KOPT-K1 (cell line): ENCODE measurements at regions not wholly inside any gene's neighbourhood (a gene's known extent, or its start where the extent isn't known, plus 50 kb on each side); places are given as distances from the start of the nearest gene placed in this dataset.

Experiments used
- H3K27ac ChIP-seq: fragments of 200-600 bp; sonication (generic); 2 replicates; pipeline ENCODE4 v1.5.1; 2016; ENCODE audit warnings: antibody characterized with exemption, mild to moderate bottlenecking, low read depth, low read length; ENCODE audit not compliant: poor library complexity, severe bottlenecking
- H3K36me3 ChIP-seq: fragments of 200-600 bp; sonication (generic); 2 replicates; pipeline ENCODE4 v1.5.1; 2017; ENCODE audit warnings: antibody characterized with exemption, mild to moderate bottlenecking, low read length, moderate library complexity; ENCODE audit not compliant: insufficient read depth
- H3K9me3 ChIP-seq: fragments of 200-600 bp; sonication (generic); 2 replicates; pipeline ENCODE4 v1.5.1; 2017; ENCODE audit warnings: antibody characterized with exemption, low read length, mild to moderate bottlenecking; ENCODE audit not compliant: insufficient read depth, poor library complexity, severe bottlenecking

- Histone ChIP-seq H3K27ac (no peak overlapping the region), H3K9me3 (no peaks in the 10 kb centered on the region), H3K36me3 (no peaks in the 10 kb centered on the region)
Measured at GRCh38 chr12:130043685-130044406, 118.4 kb upstream of the FZD10 start.

- no peak overlapping the region for H3K27ac ChIP-seq
- no peaks in the 10 kb centered on the region for H3K9me3 ChIP-seq
- H3K36me3 ChIP-seq: no peaks in the 10 kb centered on the region
Measured at GRCh38 chr12:130044991-130045621, 117.2 kb upstream of the FZD10 start.

- Histone ChIP-seq H3K27ac (no peak overlapping the region), H3K36me3 (no peaks in the 10 kb centered on the region), H3K9me3 (no peaks in the 10 kb centered on the region)
Measured at GRCh38 chr12:130049666-130050065, 112.6 kb upstream of the FZD10 start.

- Histone ChIP-seq H3K36me3 (no peaks in the 10 kb centered on the region), H3K27ac (no peak overlapping the region), H3K9me3 (no peaks in the 10 kb centered on the region)
Measured at GRCh38 chr12:130051900-130052299, 110.4 kb upstream of the FZD10 start.

- H3K27ac ChIP-seq: no peak overlapping the region
- no peaks in the 10 kb centered on the region for H3K36me3 ChIP-seq
- H3K9me3 ChIP-seq: no peaks in the 10 kb centered on the region
Measured at GRCh38 chr12:130053651-130054069, 108.6 kb upstream of the FZD10 start.

- H3K36me3 ChIP-seq: no peaks in the 10 kb centered on the region
- H3K27ac ChIP-seq: no peak overlapping the region
- H3K9me3 ChIP-seq: no peaks in the 10 kb centered on the region
Measured at GRCh38 chr12:130054803-130055202, 107.5 kb upstream of the FZD10 start.

GRCh38 chr12:130058926-130059472 lies 103.3 kb upstream of the FZD10 start:
- Histone ChIP-seq H3K9me3 (peaks cover 22% of the 10 kb centered on the region), H3K36me3 (no peaks in the 10 kb centered on the region), H3K27ac (no peak overlapping the region)

- Histone ChIP-seq H3K9me3 (peaks cover 22% of the 10 kb centered on the region), H3K27ac (no peak overlapping the region), H3K36me3 (no peaks in the 10 kb centered on the region)
Measured at GRCh38 chr12:130063866-130064265, 98.4 kb upstream of the FZD10 start.

GRCh38 chr12:130064999-130065398 lies 97.3 kb upstream of the FZD10 start:
- Histone ChIP-seq H3K9me3 (peaks cover 22% of the 10 kb centered on the region), H3K27ac (no peak overlapping the region), H3K36me3 (no peaks in the 10 kb centered on the region)

GRCh38 chr12:130066742-130067141 lies 95.5 kb upstream of the FZD10 start:
- H3K27ac ChIP-seq: no peak overlapping the region
- peaks cover 13% of the 10 kb centered on the region for H3K9me3 ChIP-seq
- no peaks in the 10 kb centered on the region for H3K36me3 ChIP-seq

- no peaks in the 10 kb centered on the region for H3K36me3 ChIP-seq
- no peaks in the 10 kb centered on the region for H3K9me3 ChIP-seq
- H3K27ac ChIP-seq: no peak overlapping the region
Measured at GRCh38 chr12:130068741-130069140, 93.5 kb upstream of the FZD10 start.

GRCh38 chr12:130070126-130070611 lies 92.1 kb upstream of the FZD10 start:
- no peaks in the 10 kb centered on the region for H3K36me3 ChIP-seq
- no peaks in the 10 kb centered on the region for H3K9me3 ChIP-seq
- no peak overlapping the region for H3K27ac ChIP-seq

- Histone ChIP-seq H3K9me3 (peaks cover 11% of the 10 kb centered on the region), H3K27ac (no peak overlapping the region), H3K36me3 (no peaks in the 10 kb centered on the region)
Measured at GRCh38 chr12:130073721-130074120, 88.5 kb upstream of the FZD10 start.

GRCh38 chr12:130074661-130075406 lies 87.4 kb upstream of the FZD10 start:
- Histone ChIP-seq H3K27ac (no peak overlapping the region), H3K9me3 (peaks cover 11% of the 10 kb centered on the region)

GRCh38 chr12:130075497-130076076 lies 86.7 kb upstream of the FZD10 start:
- Histone ChIP-seq H3K36me3 (no peaks in the 10 kb centered on the region), H3K27ac (no peak overlapping the region), H3K9me3 (peaks cover 11% of the 10 kb centered on the region)

More at GRCh38 chr12:130074661-130075406, 87.4 kb upstream of the FZD10 start:
- no peaks in the 10 kb centered on the region for H3K36me3 ChIP-seq
